Neural progenitor cell (in vitro differentiated cells): ENCODE measurements at regions not wholly inside any gene's neighbourhood (a gene's known extent, or its start where the extent isn't known, plus 50 kb on each side); places are given as distances from the start of the nearest gene placed in this dataset.

Experiments
- DNase-seq: peaks from one replicate; pipeline ENCODE4 v3.0.0-alpha.2; 2016; ENCODE audit warnings: low spot score
- H2AFZ ChIP-seq: fragments of 200-600 bp; sonication (generic); replicated peaks from 2 replicates; pipeline ENCODE4 v1.6.1; 2016; ENCODE audit warnings: antibody characterized with exemption
- H3F3A ChIP-seq: fragments of 200-600 bp; sonication (generic); 2 replicates; pipeline ENCODE4 v1.6.1; 2016; ENCODE audit warnings: antibody characterized with exemption, low read depth
- H3K27ac ChIP-seq: fragments of 200-600 bp; sonication (generic); 2 replicates; pipeline ENCODE4 v1.5.1; 2016; ENCODE audit warnings: mild to moderate bottlenecking
- H3K27me3 ChIP-seq: fragments of 200-600 bp; sonication (generic); 2 replicates; pipeline ENCODE4 v1.6.1; 2016; ENCODE audit warnings: mild to moderate bottlenecking, moderate library complexity
- H3K36me3 ChIP-seq: fragments of 200-600 bp; sonication (generic); 2 replicates; pipeline ENCODE4 v1.5.1; 2016
- H3K4me1 ChIP-seq: fragments of 200-600 bp; sonication (generic); 2 replicates; pipeline ENCODE4 v1.6.1; 2016; ENCODE audit warnings: mixed run types
- H3K4me2 ChIP-seq: fragments of 200-600 bp; sonication (generic); 2 replicates; pipeline ENCODE4 v1.6.1; 2016
- H3K4me3 ChIP-seq: fragments of 200-600 bp; sonication (generic); 2 replicates; pipeline ENCODE4 v1.5.1; 2016
- H3K79me2 ChIP-seq: fragments of 200-600 bp; sonication (generic); 2 replicates; pipeline ENCODE4 v1.6.1; 2016; ENCODE audit warnings: low read depth
- H3K9ac ChIP-seq: fragments of 200-600 bp; sonication (generic); 2 replicates; pipeline ENCODE4 v1.6.1; 2016
- H3K9me3 ChIP-seq: fragments of 200-600 bp; sonication (generic); 2 replicates; pipeline ENCODE4 v1.5.1; 2016; ENCODE audit warnings: low read depth
- H4K20me1 ChIP-seq: fragments of 200-600 bp; sonication (generic); 2 replicates; pipeline ENCODE4 v1.6.1; 2016; ENCODE audit warnings: low read depth
- H3K27ac Mint-ChIP-seq: 3 replicates; pipeline ENCODE4 v1.8.0; 2021; ENCODE audit warnings: mixed read lengths
- H3K27me3 Mint-ChIP-seq: 2 replicates; pipeline ENCODE4 v1.8.0; 2022; ENCODE audit warnings: low read depth, mild to moderate bottlenecking, inconsistent platforms, moderate library complexity, mixed read lengths; ENCODE audit not compliant: insufficient read depth
- H3K36me3 Mint-ChIP-seq: 3 replicates; pipeline ENCODE4 v1.8.0; 2021; ENCODE audit warnings: mixed read lengths
- H3K4me1 Mint-ChIP-seq: 3 replicates; pipeline ENCODE4 v1.8.0; 2021; ENCODE audit warnings: mixed read lengths
- H3K4me3 Mint-ChIP-seq: 3 replicates; pipeline ENCODE4 v1.8.0; 2021; ENCODE audit warnings: mild to moderate bottlenecking, moderate library complexity, mixed read lengths
- H3K9me3 Mint-ChIP-seq: 3 replicates; pipeline ENCODE4 v1.8.0; 2020; ENCODE audit warnings: mixed read lengths
- EZH2 ChIP-seq: fragments of 200-600 bp; sonication (generic); IDR thresholded peaks from 2 replicates; pipeline ENCODE4 v1.6.1; 2017; ENCODE audit warnings: antibody characterized with exemption, mild to moderate bottlenecking, moderate library complexity
- EZH2phosphoT487 ChIP-seq: fragments of 200-600 bp; sonication (generic); IDR thresholded peaks from 2 replicates; pipeline ENCODE4 v1.6.1; 2017; ENCODE audit warnings: antibody characterized with exemption
- TF ChIP-seq, protein P1 (sequence below): fragments of 200-600 bp; sonication (generic); IDR thresholded peaks from 2 replicates; pipeline ENCODE4 v1.5.1; 2017; ENCODE audit warnings: antibody characterized with exemption, mild to moderate bottlenecking

DNA sequence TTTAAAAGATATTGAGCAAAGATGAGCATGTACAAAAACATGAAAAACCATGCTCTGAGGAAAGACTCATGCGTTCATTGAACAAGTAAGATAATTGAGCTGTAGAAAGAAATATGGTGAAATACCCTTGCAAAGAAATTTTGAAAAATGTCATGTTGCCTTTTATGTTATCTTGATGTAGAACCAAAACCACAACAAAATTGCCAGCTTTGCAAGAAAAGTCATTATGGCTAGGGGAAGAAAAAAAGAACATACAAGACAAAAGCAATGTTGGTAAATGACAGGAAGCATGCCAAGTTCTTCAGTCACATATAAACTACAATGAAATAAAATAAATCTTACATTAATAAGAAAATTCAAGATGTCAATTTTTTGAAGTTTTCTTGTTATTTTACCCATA lies 368.0 kb downstream of the IRX1 start:
- Histone ChIP-seq H3K9me3 (no peaks in the 10 kb centered on the region), H3K9ac (no peak overlapping the region), H4K20me1 (no peaks in the 10 kb centered on the region), H3K27ac (no peak overlapping the region), H3K4me1 (no peaks in the 10 kb centered on the region), H3F3A (no peaks in the 10 kb centered on the region), H3K27me3 (no peaks in the 10 kb centered on the region), H3K4me3 (no peak overlapping the region), H3K79me2 (no peaks in the 10 kb centered on the region), H3K36me3 (no peaks in the 10 kb centered on the region), H2AFZ (no peak overlapping the region), H3K4me2 (no peak overlapping the region)
- peaks cover 6% of the 10 kb centered on the region for H3K27me3 Mint-ChIP-seq
- peaks cover 10% of the 10 kb centered on the region for H3K9me3 Mint-ChIP-seq
- H3K36me3 Mint-ChIP-seq = no peaks in the 10 kb centered on the region
- H3K4me3 Mint-ChIP-seq = no peak overlapping the region
- no peak overlapping the region for H3K27ac Mint-ChIP-seq
- H3K4me1 Mint-ChIP-seq = peaks cover 5% of the 10 kb centered on the region
- TF ChIP-seq EZH2phosphoT487 (no peak), EZH2 (no peak)
- TF ChIP-seq, protein P1, sequence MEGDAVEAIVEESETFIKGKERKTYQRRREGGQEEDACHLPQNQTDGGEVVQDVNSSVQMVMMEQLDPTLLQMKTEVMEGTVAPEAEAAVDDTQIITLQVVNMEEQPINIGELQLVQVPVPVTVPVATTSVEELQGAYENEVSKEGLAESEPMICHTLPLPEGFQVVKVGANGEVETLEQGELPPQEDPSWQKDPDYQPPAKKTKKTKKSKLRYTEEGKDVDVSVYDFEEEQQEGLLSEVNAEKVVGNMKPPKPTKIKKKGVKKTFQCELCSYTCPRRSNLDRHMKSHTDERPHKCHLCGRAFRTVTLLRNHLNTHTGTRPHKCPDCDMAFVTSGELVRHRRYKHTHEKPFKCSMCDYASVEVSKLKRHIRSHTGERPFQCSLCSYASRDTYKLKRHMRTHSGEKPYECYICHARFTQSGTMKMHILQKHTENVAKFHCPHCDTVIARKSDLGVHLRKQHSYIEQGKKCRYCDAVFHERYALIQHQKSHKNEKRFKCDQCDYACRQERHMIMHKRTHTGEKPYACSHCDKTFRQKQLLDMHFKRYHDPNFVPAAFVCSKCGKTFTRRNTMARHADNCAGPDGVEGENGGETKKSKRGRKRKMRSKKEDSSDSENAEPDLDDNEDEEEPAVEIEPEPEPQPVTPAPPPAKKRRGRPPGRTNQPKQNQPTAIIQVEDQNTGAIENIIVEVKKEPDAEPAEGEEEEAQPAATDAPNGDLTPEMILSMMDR = no peak
- DNase-seq = no peak

DNA sequence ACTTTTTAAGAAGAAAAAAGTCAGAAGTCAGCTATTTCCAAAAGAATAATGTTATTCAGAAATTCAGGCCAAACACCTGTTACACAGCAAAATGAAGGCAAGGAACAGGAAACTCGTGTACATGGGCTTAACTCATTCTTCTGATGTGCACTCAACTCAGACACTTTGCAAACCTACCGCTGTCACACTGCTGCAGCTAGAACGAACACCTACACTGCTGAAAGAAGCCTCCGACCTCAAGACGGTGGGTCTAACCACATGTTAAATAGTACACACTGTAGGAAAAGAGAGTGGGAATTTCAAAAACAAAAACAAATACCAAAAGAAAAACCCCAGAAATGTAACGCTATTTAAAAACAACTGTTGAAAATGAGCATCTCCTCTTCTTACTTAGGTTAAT lies 384.5 kb downstream of the IRX1 start:
- Histone ChIP-seq H3K27ac (no peak overlapping the region), H3K36me3 (no peaks in the 10 kb centered on the region), H4K20me1 (no peaks in the 10 kb centered on the region), H3K4me1 (no peaks in the 10 kb centered on the region), H3F3A (no peaks in the 10 kb centered on the region), H2AFZ (no peak overlapping the region), H3K9me3 (peaks cover 5% of the 10 kb centered on the region), H3K9ac (no peak overlapping the region), H3K4me2 (no peak overlapping the region), H3K27me3 (no peaks in the 10 kb centered on the region), H3K79me2 (no peaks in the 10 kb centered on the region), H3K4me3 (no peak overlapping the region)
- peaks cover 7% of the 10 kb centered on the region for H3K4me1 Mint-ChIP-seq
- H3K27me3 Mint-ChIP-seq = no peaks in the 10 kb centered on the region
- TF ChIP-seq, protein P1 = no peak
- TF ChIP-seq EZH2 (no peak), EZH2phosphoT487 (no peak)
- H3K27ac Mint-ChIP-seq = no peak overlapping the region
- peaks cover 2% of the 10 kb centered on the region for H3K36me3 Mint-ChIP-seq
- no peak for DNase-seq
- H3K9me3 Mint-ChIP-seq = peaks cover 9% of the 10 kb centered on the region
- no peak overlapping the region for H3K4me3 Mint-ChIP-seq

DNA sequence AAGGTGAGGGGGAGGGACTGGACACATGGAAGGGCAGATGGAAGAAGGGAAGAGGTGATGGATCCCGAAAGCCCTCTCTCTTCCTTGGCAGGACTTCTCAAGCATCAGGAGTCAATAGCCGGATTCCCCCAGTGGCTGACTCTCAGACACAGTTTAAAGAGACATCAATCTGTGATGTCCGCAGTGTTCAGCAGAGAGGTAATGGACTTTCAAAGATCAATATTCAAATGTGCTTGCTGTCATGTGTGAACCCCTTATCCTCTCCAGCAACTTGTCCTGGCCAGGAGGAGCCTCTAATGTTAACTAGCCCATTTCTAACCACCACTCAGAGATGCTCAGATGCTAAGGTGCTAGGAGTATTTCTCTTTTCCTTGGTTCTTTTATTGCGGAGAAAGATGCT lies 392.2 kb downstream of the IRX1 start:
- H3K9me3 Mint-ChIP-seq = peaks cover 6% of the 10 kb centered on the region
- no peaks in the 10 kb centered on the region for H3K4me1 ChIP-seq
- no peak overlapping the region for H2AFZ ChIP-seq
- H3K9ac ChIP-seq = no peak overlapping the region
- no peak overlapping the region for H3K27ac ChIP-seq
- TF ChIP-seq, protein P1 = no peak
- TF ChIP-seq EZH2 = no peak
- TF ChIP-seq EZH2phosphoT487 = no peak
- H3K36me3 Mint-ChIP-seq = no peaks in the 10 kb centered on the region
- H3K79me2 ChIP-seq = no peaks in the 10 kb centered on the region
- H3K9me3 ChIP-seq = no peaks in the 10 kb centered on the region
- peaks cover 5% of the 10 kb centered on the region for H3K27me3 Mint-ChIP-seq
- H3K4me3 Mint-ChIP-seq = no peak overlapping the region
- H3K4me3 ChIP-seq = no peak overlapping the region
- H3F3A ChIP-seq = no peaks in the 10 kb centered on the region
- DNase-seq = no peak
- H3K27me3 ChIP-seq = no peaks in the 10 kb centered on the region
- H4K20me1 ChIP-seq = no peaks in the 10 kb centered on the region
- peaks cover 7% of the 10 kb centered on the region for H3K4me1 Mint-ChIP-seq
- no peak overlapping the region for H3K27ac Mint-ChIP-seq
- H3K36me3 ChIP-seq = no peaks in the 10 kb centered on the region
- no peak overlapping the region for H3K4me2 ChIP-seq
